GM18868 (cell line): ENCODE measurements at regions not wholly inside any gene's neighbourhood (a gene's known extent, or its start where the extent isn't known, plus 50 kb on each side); places are given as distances from the start of the nearest gene placed in this dataset.

Experiments used
- ATAC-seq: cut with Tn5 transposase; IDR thresholded peaks from one replicate; pipeline ENCODE4 v1.9.1; 2021; ENCODE audit warnings: mild to moderate bottlenecking, moderate library complexity; ENCODE audit not compliant: unreplicated experiment

GRCh38 chr5:173823721-173824567 lies 64.2 kb upstream of the CPEB4 start:
- no peak for ATAC-seq

GRCh38 chr5:173825215-173825865 lies 62.8 kb upstream of the CPEB4 start:
- ATAC-seq, result no peak

- no peak for ATAC-seq
These were observed 62.1 kb upstream of the CPEB4 start for GRCh38 chr5:173826086-173826427.

- no peak for ATAC-seq
These were observed 61.5 kb upstream of the CPEB4 start for GRCh38 chr5:173826428-173827350.

GRCh38 chr5:173828952-173829351 lies 59.2 kb upstream of the CPEB4 start:
- no peak for ATAC-seq

GRCh38 chr5:173829826-173830225 lies 58.3 kb upstream of the CPEB4 start:
- peak; percentile 41 for ATAC-seq

GRCh38 chr5:173830421-173830820 lies 57.7 kb upstream of the CPEB4 start:
- no peak for ATAC-seq

- ATAC-seq, result no peak
These were observed 56.8 kb upstream of the CPEB4 start for GRCh38 chr5:173831196-173831914.

GRCh38 chr5:173832386-173832785 lies 55.8 kb upstream of the CPEB4 start:
- peak; percentile 63 for ATAC-seq

GRCh38 chr5:173833196-173833985 lies 54.8 kb upstream of the CPEB4 start:
- no peak for ATAC-seq

- no peak for ATAC-seq
These were observed 53.9 kb upstream of the CPEB4 start for GRCh38 chr5:173834071-173834771.

- ATAC-seq, result no peak
These were observed 53.0 kb upstream of the CPEB4 start for GRCh38 chr5:173835131-173835530.

- ATAC-seq, result no peak
These were observed 52.5 kb upstream of the CPEB4 start for GRCh38 chr5:173835661-173836060.

- ATAC-seq, result no peak
These were observed 50.5 kb upstream of the CPEB4 start for GRCh38 chr5:173837654-173838053.
